ENCODE measurements at regions not wholly inside any gene's neighbourhood (a gene's known extent, or its start where the extent isn't known, plus 50 kb on each side); places are given as distances from the start of the nearest gene placed in this dataset.

GRCh38 chr12:72723732-72724131, 451.6 kb downstream of the TRHDE start:
- Mint-ChIP-seq H3K4me3 (no peak overlapping the region), H3K9me3 (peaks cover 0 to 5% (median 2%) of the 10 kb centered on the region in 8 donors), H3K4me1 (no peaks in the 10 kb centered on the region), H3K36me3 (no peaks in the 10 kb centered on the region), H3K27me3 (no peaks in the 10 kb centered on the region), H3K27ac (no peak overlapping the region)
- Histone ChIP-seq H3K36me3 (ENCODE audit: insufficient read depth, low read length) (no peaks in the 10 kb centered on the region), H3K9me3 (ENCODE audit: control insufficient read depth in 1 of 2, low read length in 2 of 2) (no peaks in the 10 kb centered on the region), H3K4me1 (ENCODE audit: insufficient read depth, low read length) (no peaks in the 10 kb centered on the region), H3K4me3 (ENCODE audit: low read length in 2 of 2) (no peak overlapping the region), H3K27me3 (ENCODE audit: insufficient read depth, low read length) (no peaks in the 10 kb centered on the region), H3K27ac (ENCODE audit: low read depth, low read length) (no peak overlapping the region)
- intact Hi-C loops (cut with micrococcal nuclease): no loop called here
- ChIA-PET CTCF (ENCODE audit: partially characterized antibody) (no interaction called here), POLR2A (ENCODE audit: partially characterized antibody) (no interaction called here)
- DNase-seq: no peak

- no peak overlapping the region for H3K4me3 ChIP-seq (ENCODE audit: low read length in 2 of 2)
- no peaks in the 10 kb centered on the region for H3K9me3 ChIP-seq (ENCODE audit: control insufficient read depth in 1 of 2, low read length in 2 of 2)
- H3K27me3 ChIP-seq (ENCODE audit: insufficient read depth, low read length): no peaks in the 10 kb centered on the region
- intact Hi-C loops (cut with micrococcal nuclease): no loop called here
- H3K36me3 ChIP-seq (ENCODE audit: insufficient read depth, low read length): no peaks in the 10 kb centered on the region
- H3K27me3 Mint-ChIP-seq: no peaks in the 10 kb centered on the region
- ChIA-PET POLR2A (ENCODE audit: partially characterized antibody) (no interaction called here), CTCF (ENCODE audit: partially characterized antibody) (no interaction called here)
- H3K4me3 Mint-ChIP-seq: no peak overlapping the region
- no peaks in the 10 kb centered on the region for H3K4me1 Mint-ChIP-seq
- H3K36me3 Mint-ChIP-seq: no peaks in the 10 kb centered on the region
- H3K27ac Mint-ChIP-seq: no peak overlapping the region
- no peak for DNase-seq
- no peaks in the 10 kb centered on the region for H3K4me1 ChIP-seq (ENCODE audit: insufficient read depth, low read length)
- H3K9me3 Mint-ChIP-seq: peaks cover 0 to 5% (median under 1%) of the 10 kb centered on the region in 8 donors
- H3K27ac ChIP-seq (ENCODE audit: low read depth, low read length): no peak overlapping the region
Observed at GRCh38 chr12:72729451-72730010, 457.4 kb downstream of the TRHDE start.

GRCh38 chr12:72734581-72734980, 462.4 kb downstream of the TRHDE start:
- no peaks in the 10 kb centered on the region for H3K9me3 ChIP-seq (ENCODE audit: control insufficient read depth in 1 of 2, low read length in 2 of 2)
- H3K27me3 ChIP-seq (ENCODE audit: insufficient read depth, low read length): no peaks in the 10 kb centered on the region
- no peaks in the 10 kb centered on the region for H3K36me3 ChIP-seq (ENCODE audit: insufficient read depth, low read length)
- Mint-ChIP-seq H3K9me3 (peaks cover 0 to 8% (median under 1%) of the 10 kb centered on the region in 8 donors), H3K27me3 (no peaks in the 10 kb centered on the region), H3K36me3 (no peaks in the 10 kb centered on the region), H3K4me3 (no peak overlapping the region), H3K27ac (no peak overlapping the region), H3K4me1 (no peaks in the 10 kb centered on the region)
- no peak for DNase-seq
- no peak overlapping the region for H3K27ac ChIP-seq (ENCODE audit: low read depth, low read length)
- CTCF ChIA-PET (ENCODE audit: partially characterized antibody): no interaction called here
- H3K4me3 ChIP-seq (ENCODE audit: low read length in 2 of 2): no peak overlapping the region
- POLR2A ChIA-PET (ENCODE audit: partially characterized antibody): no interaction called here
- H3K4me1 ChIP-seq (ENCODE audit: insufficient read depth, low read length): no peaks in the 10 kb centered on the region
- intact Hi-C loops (cut with micrococcal nuclease): no loop called here

- H3K27ac ChIP-seq (ENCODE audit: low read depth, low read length): no peak overlapping the region
- Mint-ChIP-seq H3K9me3 (peaks cover 0 to 25% (median 15%) of the 10 kb centered on the region in 8 donors), H3K27ac (no peak overlapping the region), H3K4me1 (no peaks in the 10 kb centered on the region), H3K27me3 (no peaks in the 10 kb centered on the region), H3K4me3 (no peak overlapping the region), H3K36me3 (no peaks in the 10 kb centered on the region)
- no peak for DNase-seq
- no peaks in the 10 kb centered on the region for H3K36me3 ChIP-seq (ENCODE audit: insufficient read depth, low read length)
- no peaks in the 10 kb centered on the region for H3K9me3 ChIP-seq (ENCODE audit: control insufficient read depth in 1 of 2, low read length in 2 of 2)
- ChIA-PET POLR2A (ENCODE audit: partially characterized antibody) (no interaction called here), CTCF (ENCODE audit: partially characterized antibody) (no interaction called here)
- H3K4me3 ChIP-seq (ENCODE audit: low read length in 2 of 2): no peak overlapping the region
- no peaks in the 10 kb centered on the region for H3K27me3 ChIP-seq (ENCODE audit: insufficient read depth, low read length)
- no peaks in the 10 kb centered on the region for H3K4me1 ChIP-seq (ENCODE audit: insufficient read depth, low read length)
- intact Hi-C loops (cut with micrococcal nuclease): no loop called here
Observed at GRCh38 chr12:72738811-72739210, 466.6 kb downstream of the TRHDE start.

GRCh38 chr12:72740064-72740463, 467.9 kb downstream of the TRHDE start:
- Histone ChIP-seq H3K4me3 (ENCODE audit: low read length in 2 of 2) (no peak overlapping the region), H3K27ac (ENCODE audit: low read depth, low read length) (no peak overlapping the region), H3K27me3 (ENCODE audit: insufficient read depth, low read length) (no peaks in the 10 kb centered on the region), H3K36me3 (ENCODE audit: insufficient read depth, low read length) (no peaks in the 10 kb centered on the region), H3K9me3 (ENCODE audit: control insufficient read depth in 1 of 2, low read length in 2 of 2) (no peaks in the 10 kb centered on the region), H3K4me1 (ENCODE audit: insufficient read depth, low read length) (no peaks in the 10 kb centered on the region)
- ChIA-PET POLR2A (ENCODE audit: partially characterized antibody) (no interaction called here), CTCF (ENCODE audit: partially characterized antibody) (no interaction called here)
- Mint-ChIP-seq H3K9me3 (peaks cover 0 to 26% (median 16%) of the 10 kb centered on the region in 8 donors), H3K4me1 (no peaks in the 10 kb centered on the region), H3K27ac (no peak overlapping the region), H3K36me3 (no peaks in the 10 kb centered on the region), H3K4me3 (no peak overlapping the region), H3K27me3 (no peaks in the 10 kb centered on the region)
- intact Hi-C loops (cut with micrococcal nuclease): no loop called here
- DNase-seq: no peak

- Histone ChIP-seq H3K9me3 (ENCODE audit: control insufficient read depth in 1 of 2, low read length in 2 of 2) (no peaks in the 10 kb centered on the region), H3K4me3 (ENCODE audit: low read length in 2 of 2) (no peak overlapping the region), H3K4me1 (ENCODE audit: insufficient read depth, low read length) (no peaks in the 10 kb centered on the region), H3K36me3 (ENCODE audit: insufficient read depth, low read length) (no peaks in the 10 kb centered on the region), H3K27me3 (ENCODE audit: insufficient read depth, low read length) (no peaks in the 10 kb centered on the region), H3K27ac (ENCODE audit: low read depth, low read length) (no peak overlapping the region)
- H3K9me3 Mint-ChIP-seq: peaks cover 0 to 26% (median 15%) of the 10 kb centered on the region in 8 donors
- DNase-seq: no peak
- no peak overlapping the region for H3K27ac Mint-ChIP-seq
- H3K27me3 Mint-ChIP-seq: no peaks in the 10 kb centered on the region
- no peaks in the 10 kb centered on the region for H3K36me3 Mint-ChIP-seq
- ChIA-PET POLR2A (ENCODE audit: partially characterized antibody) (no interaction called here), CTCF (ENCODE audit: partially characterized antibody) (no interaction called here)
- H3K4me1 Mint-ChIP-seq: no peaks in the 10 kb centered on the region
- H3K4me3 Mint-ChIP-seq: no peak overlapping the region
- intact Hi-C loops (cut with micrococcal nuclease): no loop called here
Observed at GRCh38 chr12:72742568-72742967, 470.4 kb downstream of the TRHDE start.

GRCh38 chr12:72746048-72746447, 473.9 kb downstream of the TRHDE start:
- Mint-ChIP-seq H3K27me3 (no peaks in the 10 kb centered on the region), H3K9me3 (peaks cover 0 to 26% (median 14%) of the 10 kb centered on the region in 8 donors), H3K4me1 (no peaks in the 10 kb centered on the region), H3K27ac (no peak overlapping the region), H3K4me3 (no peak overlapping the region), H3K36me3 (no peaks in the 10 kb centered on the region)
- intact Hi-C loops (cut with micrococcal nuclease): no loop called here
- no peak overlapping the region for H3K27ac ChIP-seq (ENCODE audit: low read depth, low read length)
- H3K9me3 ChIP-seq (ENCODE audit: control insufficient read depth in 1 of 2, low read length in 2 of 2): no peaks in the 10 kb centered on the region
- POLR2A ChIA-PET (ENCODE audit: partially characterized antibody): no interaction called here
- DNase-seq: no peak
- CTCF ChIA-PET (ENCODE audit: partially characterized antibody): no interaction called here
- no peaks in the 10 kb centered on the region for H3K27me3 ChIP-seq (ENCODE audit: insufficient read depth, low read length)
- no peaks in the 10 kb centered on the region for H3K4me1 ChIP-seq (ENCODE audit: insufficient read depth, low read length)
- no peaks in the 10 kb centered on the region for H3K36me3 ChIP-seq (ENCODE audit: insufficient read depth, low read length)
- no peak overlapping the region for H3K4me3 ChIP-seq (ENCODE audit: low read length in 2 of 2)
